HEK293 (cell line): ENCODE measurements at regions not wholly inside any gene's neighbourhood (a gene's known extent, or its start where the extent isn't known, plus 50 kb on each side); places are given as distances from the start of the nearest gene placed in this dataset.

Experiments used
- ELK4 ChIP-seq: IDR thresholded peaks from 2 replicates; pipeline ENCODE4 v1.6.1; 2011; ENCODE audit warnings: mild to moderate bottlenecking, low read depth, low read length, borderline replicate concordance
- KLF10 ChIP-seq: fragments of 450-650 bp; IDR thresholded peaks from 2 replicates; pipeline ENCODE4 v1.5.1; 2018; ENCODE audit warnings: missing biosample characterization, mild to moderate bottlenecking, missing genetic modification characterization
- RBAK ChIP-seq: fragments of 450-650 bp; formaldehyde crosslinking; IDR thresholded peaks from 2 replicates; pipeline ENCODE4 v1.5.1; 2016; ENCODE audit warnings: missing biosample characterization, missing genetic modification characterization
- ZBTB10 ChIP-seq: fragments of 450-650 bp; formaldehyde crosslinking; IDR thresholded peaks from 2 replicates; pipeline ENCODE4 v1.5.1; 2016; ENCODE audit warnings: missing biosample characterization, missing genetic modification characterization
- ZNF174 ChIP-seq: fragments of 450-650 bp; formaldehyde crosslinking; IDR thresholded peaks from 2 replicates; pipeline ENCODE4 v1.5.0; 2017; ENCODE audit warnings: missing biosample characterization, mild to moderate bottlenecking, missing genetic modification characterization
- ZNF23 ChIP-seq: fragments of 450-650 bp; formaldehyde crosslinking; IDR thresholded peaks from 2 replicates; pipeline ENCODE4 v1.5.1; 2016; ENCODE audit warnings: missing biosample characterization, missing genetic modification characterization, borderline replicate concordance
- ZNF274 ChIP-seq, 2 experiments: fragments of 200-500 bp in 1 of 2; fragments of 450-650 bp in 1 of 2; sonication (Bioruptor generic) in 1 of 2; formaldehyde crosslinking in 1 of 2; IDR thresholded peaks; 2 replicates each; pipeline versions ENCODE4 v1.5.1 to v1.6.1; 2014 to 2016; ENCODE audit warnings: borderline replicate concordance in 1 of 2, inconsistent platforms in 1 of 2, low read length in 1 of 2, missing biosample characterization in 1 of 2, missing genetic modification characterization in 1 of 2
- ZNF664 ChIP-seq: fragments of 450-650 bp; formaldehyde crosslinking; IDR thresholded peaks from 2 replicates; pipeline ENCODE4 v1.5.1; 2016; ENCODE audit warnings: missing biosample characterization, missing genetic modification characterization
- TF ChIP-seq, protein P1 (sequence below): fragments of 450-650 bp; formaldehyde crosslinking; IDR thresholded peaks from 2 replicates; pipeline ENCODE4 v1.5.1; 2016; ENCODE audit warnings: missing biosample characterization, missing genetic modification characterization

DNA sequence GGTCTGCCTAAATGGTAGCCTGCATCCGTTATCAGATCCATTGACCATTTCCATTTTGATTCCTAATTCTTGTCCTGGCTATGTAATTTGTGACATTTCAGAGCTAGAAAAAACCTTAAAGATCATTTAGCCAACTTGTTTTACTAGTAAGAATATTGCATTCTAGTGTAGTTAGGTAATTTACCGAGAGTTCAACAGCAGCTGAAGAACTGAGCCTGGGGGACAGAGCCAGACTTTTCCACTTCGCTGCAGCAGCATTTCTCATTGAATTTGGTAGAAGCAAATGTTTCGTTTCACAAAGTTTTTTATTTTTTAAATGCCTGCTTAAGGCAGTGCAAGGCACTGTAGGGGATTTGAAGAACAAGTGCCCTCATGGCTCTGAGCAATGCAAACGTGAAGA is 59.2 kb upstream of the MARCHF10 start:
- TF ChIP-seq, protein P1, sequence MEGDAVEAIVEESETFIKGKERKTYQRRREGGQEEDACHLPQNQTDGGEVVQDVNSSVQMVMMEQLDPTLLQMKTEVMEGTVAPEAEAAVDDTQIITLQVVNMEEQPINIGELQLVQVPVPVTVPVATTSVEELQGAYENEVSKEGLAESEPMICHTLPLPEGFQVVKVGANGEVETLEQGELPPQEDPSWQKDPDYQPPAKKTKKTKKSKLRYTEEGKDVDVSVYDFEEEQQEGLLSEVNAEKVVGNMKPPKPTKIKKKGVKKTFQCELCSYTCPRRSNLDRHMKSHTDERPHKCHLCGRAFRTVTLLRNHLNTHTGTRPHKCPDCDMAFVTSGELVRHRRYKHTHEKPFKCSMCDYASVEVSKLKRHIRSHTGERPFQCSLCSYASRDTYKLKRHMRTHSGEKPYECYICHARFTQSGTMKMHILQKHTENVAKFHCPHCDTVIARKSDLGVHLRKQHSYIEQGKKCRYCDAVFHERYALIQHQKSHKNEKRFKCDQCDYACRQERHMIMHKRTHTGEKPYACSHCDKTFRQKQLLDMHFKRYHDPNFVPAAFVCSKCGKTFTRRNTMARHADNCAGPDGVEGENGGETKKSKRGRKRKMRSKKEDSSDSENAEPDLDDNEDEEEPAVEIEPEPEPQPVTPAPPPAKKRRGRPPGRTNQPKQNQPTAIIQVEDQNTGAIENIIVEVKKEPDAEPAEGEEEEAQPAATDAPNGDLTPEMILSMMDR: no peak
- TF ChIP-seq ZNF274 (IDR thresholded peaks at IDR 0.05; ENCODE audit: low read length) (no peak), ZNF274 (tag by site-specific recombination; IDR thresholded peaks at IDR 0.05; ENCODE audit: borderline replicate concordance) (no peak), RBAK (no peak), ELK4 (no peak), ZNF664 (no peak), KLF10 (tag by site-specific recombination) (no peak), ZNF23 (no peak), ZNF174 (tag by site-specific recombination) (no peak), ZBTB10 (tag by site-specific recombination) (no peak)
